Sigmoid colon (tissue), 4 donors: ENCODE measurements at regions not wholly inside any gene's neighbourhood (a gene's known extent, or its start where the extent isn't known, plus 50 kb on each side); places are given as distances from the start of the nearest gene placed in this dataset.

ENCODE experiments used
- CTCF ChIP-seq, 4 experiments: fragments of 450-650 bp in 3 of 4; fragments of 200-600 bp in 1 of 4; IDR thresholded peaks; one replicate each; pipeline ENCODE4 v1.5.1; 2016 to 2019; ENCODE audit warnings: antibody characterized with exemption in 4 of 4, mild to moderate bottlenecking in 3 of 4, moderate library complexity in 2 of 4
- POLR2A ChIP-seq, 2 donors: fragments of 450-650 bp; IDR thresholded peaks; one replicate each; pipeline ENCODE4 v1.6.1; 2016; ENCODE audit warnings: antibody characterized with exemption in 2 of 2, mild to moderate bottlenecking in 2 of 2, moderate library complexity in 2 of 2
- POLR2AphosphoS5 ChIP-seq, 4 donors: sonication (generic); formaldehyde crosslinking; IDR thresholded peaks; one replicate each; pipeline ENCODE4 v1.6.1; 2017; ENCODE audit warnings: antibody characterized with exemption in 4 of 4

- TF ChIP-seq POLR2AphosphoS5 (IDR thresholded peaks at IDR 0.05) (no peak), CTCF (IDR thresholded peaks at IDR 0.05) (no peak), POLR2A (IDR thresholded peaks at IDR 0.05) (no peak)
These were observed 537.3 kb upstream of the MCTP2 start for GRCh38 chr15:93694033-93694432.
